LNCaP clone FGC (cell line): ENCODE measurements at regions not wholly inside any gene's neighbourhood (a gene's known extent, or its start where the extent isn't known, plus 50 kb on each side); places are given as distances from the start of the nearest gene placed in this dataset.
A peak's percentile ranks its signal among the peaks of the same experiment; 100 is the strongest.

Source experiments
- DNase-seq: peaks from one replicate; pipeline ENCODE4 v3.0.0-alpha.2; 2011; ENCODE audit warnings: low read depth
- H3K4me3 ChIP-seq: 2 replicates; pipeline ENCODE4 v1.5.1; 2011; ENCODE audit warnings: mild to moderate bottlenecking, low read depth, low read length, control low read depth
- TF ChIP-seq, protein P1 (sequence below): IDR thresholded peaks from 2 replicates; pipeline ENCODE4 v1.5.1; 2012; ENCODE audit warnings: mild to moderate bottlenecking; ENCODE audit not compliant: control insufficient read depth, insufficient read depth; ENCODE audit errors: extremely low read depth

GRCh38 chr10:65496541-65496940 is 1429.3 kb upstream of the LRRTM3 start:
- no peak for DNase-seq
- no peak overlapping the region for H3K4me3 ChIP-seq
- TF ChIP-seq, protein P1, sequence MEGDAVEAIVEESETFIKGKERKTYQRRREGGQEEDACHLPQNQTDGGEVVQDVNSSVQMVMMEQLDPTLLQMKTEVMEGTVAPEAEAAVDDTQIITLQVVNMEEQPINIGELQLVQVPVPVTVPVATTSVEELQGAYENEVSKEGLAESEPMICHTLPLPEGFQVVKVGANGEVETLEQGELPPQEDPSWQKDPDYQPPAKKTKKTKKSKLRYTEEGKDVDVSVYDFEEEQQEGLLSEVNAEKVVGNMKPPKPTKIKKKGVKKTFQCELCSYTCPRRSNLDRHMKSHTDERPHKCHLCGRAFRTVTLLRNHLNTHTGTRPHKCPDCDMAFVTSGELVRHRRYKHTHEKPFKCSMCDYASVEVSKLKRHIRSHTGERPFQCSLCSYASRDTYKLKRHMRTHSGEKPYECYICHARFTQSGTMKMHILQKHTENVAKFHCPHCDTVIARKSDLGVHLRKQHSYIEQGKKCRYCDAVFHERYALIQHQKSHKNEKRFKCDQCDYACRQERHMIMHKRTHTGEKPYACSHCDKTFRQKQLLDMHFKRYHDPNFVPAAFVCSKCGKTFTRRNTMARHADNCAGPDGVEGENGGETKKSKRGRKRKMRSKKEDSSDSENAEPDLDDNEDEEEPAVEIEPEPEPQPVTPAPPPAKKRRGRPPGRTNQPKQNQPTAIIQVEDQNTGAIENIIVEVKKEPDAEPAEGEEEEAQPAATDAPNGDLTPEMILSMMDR = no peak

DNA sequence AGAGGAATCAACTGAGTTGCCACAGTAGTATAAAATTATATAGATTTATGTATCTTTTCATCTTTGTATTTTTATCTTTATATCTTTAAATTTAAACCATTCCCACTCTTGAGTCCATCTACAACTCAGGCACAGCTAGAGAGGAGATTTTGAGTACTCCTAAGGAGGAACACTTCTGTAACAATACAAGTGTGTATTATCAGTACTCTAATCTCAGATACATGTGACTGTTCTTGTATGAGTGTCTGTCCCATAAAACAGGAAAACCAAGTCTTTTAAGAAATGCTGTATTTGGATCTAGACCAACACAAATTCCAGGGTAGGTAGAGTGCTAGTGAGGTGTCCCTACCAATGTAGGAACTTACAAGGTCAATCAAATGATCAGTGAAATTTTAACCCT is 1428.0 kb upstream of the LRRTM3 start:
- TF ChIP-seq, protein P1 = no peak
- DNase-seq = peak; percentile 27
- H3K4me3 ChIP-seq = no peak overlapping the region

GRCh38 chr10:65500716-65501115 is 1425.1 kb upstream of the LRRTM3 start:
- no peak overlapping the region for H3K4me3 ChIP-seq
- TF ChIP-seq, protein P1 = no peak
- DNase-seq = no peak

DNA sequence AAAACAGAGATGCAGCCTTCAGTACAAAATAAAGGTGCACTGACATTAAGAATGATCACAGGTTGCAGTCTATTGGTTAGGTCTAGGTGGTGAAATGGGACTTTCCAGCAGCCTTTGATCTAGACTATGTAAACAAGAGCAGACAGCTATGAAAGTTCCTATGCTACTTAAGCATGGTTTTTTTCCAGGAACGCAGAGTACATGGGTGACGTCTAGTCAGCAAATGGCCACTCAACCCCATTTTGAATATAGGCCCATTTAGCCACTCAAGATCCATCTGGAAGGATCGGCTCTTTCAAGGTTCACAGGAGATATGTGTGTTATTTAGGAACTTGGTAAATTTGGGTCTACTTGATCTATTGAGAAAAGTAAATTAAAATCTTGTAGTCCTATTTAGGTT is 1424.6 kb upstream of the LRRTM3 start:
- no peak overlapping the region for H3K4me3 ChIP-seq
- no peak for DNase-seq
- TF ChIP-seq, protein P1 = no peak

GRCh38 chr10:65518379-65518778 is 1407.5 kb upstream of the LRRTM3 start:
- no peak for DNase-seq
- no peak overlapping the region for H3K4me3 ChIP-seq
- TF ChIP-seq, protein P1 = no peak

DNA sequence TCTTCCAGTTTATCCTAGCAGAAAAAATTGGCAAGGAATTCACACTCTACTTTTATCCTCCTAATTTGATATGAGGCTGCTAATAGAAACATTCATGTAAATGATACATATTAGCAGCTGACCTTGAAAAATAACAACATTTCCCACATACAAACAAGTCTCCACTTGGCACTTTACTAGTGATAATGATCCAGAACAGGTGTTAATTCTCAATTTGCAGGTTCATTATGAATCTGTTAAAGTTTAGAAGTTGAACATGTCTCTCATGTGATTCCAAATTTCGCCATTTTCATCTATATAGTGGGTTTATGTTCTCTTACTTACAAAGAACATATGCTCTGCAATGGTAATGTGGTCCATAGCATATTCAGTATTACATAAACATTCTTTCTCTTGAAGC is 1396.8 kb upstream of the LRRTM3 start:
- no peak overlapping the region for H3K4me3 ChIP-seq
- TF ChIP-seq, protein P1 = no peak
- no peak for DNase-seq

GRCh38 chr10:65531545-65531944 is 1394.3 kb upstream of the LRRTM3 start:
- DNase-seq = no peak
- TF ChIP-seq, protein P1 = no peak

More at GRCh38 chr10:65531545-65531944, 1394.3 kb upstream of the LRRTM3 start:
- no peak overlapping the region for H3K4me3 ChIP-seq
